CD4-positive, CD25-positive, alpha-beta regulatory T cell (primary cell): ENCODE measurements at regions not wholly inside any gene's neighbourhood (a gene's known extent, or its start where the extent isn't known, plus 50 kb on each side); places are given as distances from the start of the nearest gene placed in this dataset.

Source experiments
- ATAC-seq, 2 donors: fragments of 150-1000 bp; cut with Tn5 transposase; one replicate each; pipeline ENCODE4 v1.10.0; 2021; ENCODE audit warnings: low read depth in 2 of 2, moderate number of reproducible peaks in 2 of 2, moderate library complexity in 1 of 2
- DNase-seq, 3 donors: peaks; one replicate each; pipeline versions ENCODE4 v3.0.0 to v3.0.0-alpha.2; 2012 to 2022; ENCODE audit warnings: mixed read lengths in 1 of 3
- H3K27ac ChIP-seq: one replicate; pipeline ENCODE4 v1.7.0; 2013; ENCODE audit warnings: mild to moderate bottlenecking, low read length; ENCODE audit not compliant: insufficient read depth, poor library complexity, severe bottlenecking
- H3K27me3 ChIP-seq: one replicate; pipeline ENCODE4 v1.7.0; 2013; ENCODE audit warnings: low read length; ENCODE audit not compliant: control insufficient read depth, insufficient read depth
- H3K36me3 ChIP-seq: one replicate; pipeline ENCODE4 v1.7.0; 2013; ENCODE audit warnings: mild to moderate bottlenecking, low read length, moderate library complexity; ENCODE audit not compliant: control insufficient read depth, insufficient read depth
- H3K4me1 ChIP-seq: 2 replicates; pipeline ENCODE4 v1.7.0; 2013; ENCODE audit warnings: mild to moderate bottlenecking, low read length; ENCODE audit not compliant: insufficient read depth, control insufficient read depth, poor library complexity, severe bottlenecking
- H3K4me3 ChIP-seq: one replicate; pipeline ENCODE4 v1.7.0; 2013; ENCODE audit warnings: low read depth, mild to moderate bottlenecking, low read length, moderate library complexity
- H3K9me3 ChIP-seq, 2 experiments: 1 replicate in 1 of 2; 2 replicates in 1 of 2; pipeline ENCODE4 v1.7.0; 2013; ENCODE audit warnings: low read length in 2 of 2, mild to moderate bottlenecking in 1 of 2, moderate library complexity in 1 of 2; ENCODE audit not compliant: control insufficient read depth in 2 of 2
- H3K27ac Mint-ChIP-seq, 3 donors: one replicate each; pipeline ENCODE4 v1.8.0; 2020 to 2022; ENCODE audit warnings: mild to moderate bottlenecking in 3 of 3, mixed read lengths in 3 of 3, moderate library complexity in 2 of 3
- H3K27me3 Mint-ChIP-seq: one replicate; pipeline ENCODE4 v1.8.0; 2022; ENCODE audit warnings: mild to moderate bottlenecking, mixed read lengths
- H3K36me3 Mint-ChIP-seq: one replicate; pipeline ENCODE4 v1.8.0; 2020; ENCODE audit warnings: mixed read lengths
- H3K4me1 Mint-ChIP-seq, 4 donors: one replicate each; pipeline ENCODE4 v1.8.0; 2020 to 2022; ENCODE audit warnings: mixed read lengths in 4 of 4, mild to moderate bottlenecking in 1 of 4
- H3K4me3 Mint-ChIP-seq, 4 donors: one replicate each; pipeline ENCODE4 v1.8.0; 2020 to 2022; ENCODE audit warnings: mild to moderate bottlenecking in 4 of 4, mixed read lengths in 4 of 4, moderate library complexity in 3 of 4
- H3K9me3 Mint-ChIP-seq, 7 donors: one replicate each; pipeline ENCODE4 v1.8.0; 2020 to 2022; ENCODE audit warnings: mixed read lengths in 7 of 7, mild to moderate bottlenecking in 3 of 7, moderate library complexity in 2 of 7

GRCh38 chr9:89923961-89924504 lies 319.2 kb downstream of the GADD45G start:
- Mint-ChIP-seq H3K4me3 (no peak overlapping the region), H3K9me3 (peaks cover 0 to 2% (median 0%) of the 10 kb centered on the region in 7 donors), H3K36me3 (no peaks in the 10 kb centered on the region), H3K4me1 (peaks cover 0 to 9% (median 4%) of the 10 kb centered on the region in 4 donors), H3K27me3 (peaks cover 32% of the 10 kb centered on the region), H3K27ac (no peak overlapping the region)
- H3K27ac ChIP-seq: no peak overlapping the region
- H3K4me1 ChIP-seq: no peaks in the 10 kb centered on the region
- no peaks in the 10 kb centered on the region for H3K36me3 ChIP-seq
- H3K27me3 ChIP-seq: peaks cover 4% of the 10 kb centered on the region
- no peak overlapping the region for H3K4me3 ChIP-seq
- no peak for ATAC-seq
- DNase-seq: peak in 2 of 3 donors; percentile 6 to 20
- H3K9me3 ChIP-seq: no peaks in the 10 kb centered on the region

- H3K4me3 Mint-ChIP-seq: no peak overlapping the region
- no peak for ATAC-seq
- peaks cover 28% of the 10 kb centered on the region for H3K27me3 Mint-ChIP-seq
- Histone ChIP-seq H3K4me1 (no peaks in the 10 kb centered on the region), H3K27ac (no peak overlapping the region), H3K27me3 (peaks cover 4% of the 10 kb centered on the region), H3K4me3 (no peak overlapping the region), H3K9me3 (no peaks in the 10 kb centered on the region), H3K36me3 (no peaks in the 10 kb centered on the region)
- no peak for DNase-seq
- no peaks in the 10 kb centered on the region for H3K36me3 Mint-ChIP-seq
- peaks cover 0 to 6% (median 4%) of the 10 kb centered on the region in 4 donors for H3K4me1 Mint-ChIP-seq
- H3K27ac Mint-ChIP-seq: no peak overlapping the region
- peaks cover 0 to 2% (median 0%) of the 10 kb centered on the region in 7 donors for H3K9me3 Mint-ChIP-seq
These were observed 319.8 kb downstream of the GADD45G start for GRCh38 chr9:89924611-89925010.

GRCh38 chr9:89926167-89926566 lies 321.4 kb downstream of the GADD45G start:
- Histone ChIP-seq H3K9me3 (no peaks in the 10 kb centered on the region), H3K27ac (no peak overlapping the region), H3K36me3 (no peaks in the 10 kb centered on the region), H3K4me3 (no peak overlapping the region), H3K4me1 (no peaks in the 10 kb centered on the region), H3K27me3 (peaks cover 4% of the 10 kb centered on the region)
- H3K9me3 Mint-ChIP-seq: peaks cover 0 to 2% (median 0%) of the 10 kb centered on the region in 7 donors
- no peak overlapping the region for H3K27ac Mint-ChIP-seq
- DNase-seq (no peak), ATAC-seq (no peak)
- H3K4me1 Mint-ChIP-seq: peaks cover 4 to 10% (median 7%) of the 10 kb centered on the region in 4 donors
- no peaks in the 10 kb centered on the region for H3K36me3 Mint-ChIP-seq
- H3K27me3 Mint-ChIP-seq: peaks cover 36% of the 10 kb centered on the region
- no peak overlapping the region for H3K4me3 Mint-ChIP-seq

- no peaks in the 10 kb centered on the region for H3K4me1 ChIP-seq
- peaks cover 4% of the 10 kb centered on the region for H3K27me3 ChIP-seq
- ATAC-seq (no peak), DNase-seq (no peak)
- peaks cover 36% of the 10 kb centered on the region for H3K27me3 Mint-ChIP-seq
- peaks cover 0 to 2% (median 0%) of the 10 kb centered on the region in 7 donors for H3K9me3 Mint-ChIP-seq
- no peaks in the 10 kb centered on the region for H3K9me3 ChIP-seq
- peaks cover 4 to 10% (median 7%) of the 10 kb centered on the region in 4 donors for H3K4me1 Mint-ChIP-seq
- H3K4me3 ChIP-seq: no peak overlapping the region
- H3K36me3 Mint-ChIP-seq: no peaks in the 10 kb centered on the region
- H3K27ac ChIP-seq: no peak overlapping the region
- no peaks in the 10 kb centered on the region for H3K36me3 ChIP-seq
- no peak overlapping the region for H3K4me3 Mint-ChIP-seq
- H3K27ac Mint-ChIP-seq: no peak overlapping the region
These were observed 321.9 kb downstream of the GADD45G start for GRCh38 chr9:89926691-89927220.

- no peak for ATAC-seq
- Mint-ChIP-seq H3K9me3 (no peaks in the 10 kb centered on the region), H3K36me3 (no peaks in the 10 kb centered on the region), H3K27ac (no peak overlapping the region), H3K27me3 (peaks cover 44% of the 10 kb centered on the region), H3K4me3 (no peak overlapping the region), H3K4me1 (peaks cover 4 to 10% (median 7%) of the 10 kb centered on the region in 4 donors)
- Histone ChIP-seq H3K27me3 (peaks cover 4% of the 10 kb centered on the region), H3K36me3 (no peaks in the 10 kb centered on the region), H3K27ac (no peak overlapping the region), H3K4me3 (no peak overlapping the region), H3K9me3 (no peaks in the 10 kb centered on the region), H3K4me1 (no peaks in the 10 kb centered on the region)
- DNase-seq: no peak
These were observed 323.3 kb downstream of the GADD45G start for GRCh38 chr9:89928106-89928505.

GRCh38 chr9:89928521-89929275 lies 323.9 kb downstream of the GADD45G start:
- no peaks in the 10 kb centered on the region for H3K4me1 ChIP-seq
- no peak for ATAC-seq
- H3K27me3 Mint-ChIP-seq: peaks cover 47% of the 10 kb centered on the region
- no peaks in the 10 kb centered on the region for H3K9me3 Mint-ChIP-seq
- peaks cover 4% of the 10 kb centered on the region for H3K27me3 ChIP-seq
- H3K4me1 Mint-ChIP-seq: peaks cover 4 to 10% (median 7%) of the 10 kb centered on the region in 4 donors
- no peak overlapping the region for H3K4me3 Mint-ChIP-seq
- H3K4me3 ChIP-seq: no peak overlapping the region
- H3K27ac Mint-ChIP-seq: peak overlapping the region in 1 of 3 donors; percentile 20
- no peak overlapping the region for H3K27ac ChIP-seq
- H3K36me3 Mint-ChIP-seq: no peaks in the 10 kb centered on the region
- DNase-seq: no peak
- H3K9me3 ChIP-seq: no peaks in the 10 kb centered on the region
- H3K36me3 ChIP-seq: no peaks in the 10 kb centered on the region

GRCh38 chr9:89929315-89929672 lies 324.5 kb downstream of the GADD45G start:
- Histone ChIP-seq H3K4me3 (no peak overlapping the region), H3K27ac (no peak overlapping the region), H3K4me1 (no peaks in the 10 kb centered on the region), H3K9me3 (no peaks in the 10 kb centered on the region), H3K36me3 (no peaks in the 10 kb centered on the region), H3K27me3 (peaks cover 4% of the 10 kb centered on the region)
- H3K4me3 Mint-ChIP-seq: no peak overlapping the region
- H3K9me3 Mint-ChIP-seq: no peaks in the 10 kb centered on the region
- DNase-seq (no peak), ATAC-seq (no peak)
- peaks cover under 1 to 10% (median 3%) of the 10 kb centered on the region in 4 donors for H3K4me1 Mint-ChIP-seq
- no peaks in the 10 kb centered on the region for H3K36me3 Mint-ChIP-seq
- no peak overlapping the region for H3K27ac Mint-ChIP-seq
- peaks cover 45% of the 10 kb centered on the region for H3K27me3 Mint-ChIP-seq
